Activated B cell treated with CpG ODN at 0.5 μM for 24 hours (primary cell): ENCODE measurements at regions not wholly inside any gene's neighbourhood (a gene's known extent, or its start where the extent isn't known, plus 50 kb on each side); places are given as distances from the start of the nearest gene placed in this dataset.

Source experiments
- ATAC-seq: fragments of 200-7000 bp; cut with Tn5 transposase; one replicate; pipeline ENCODE4 v1.10.0; 2021; ENCODE audit warnings: low read depth, mild to moderate bottlenecking, moderate library complexity
- CTCF ChIA-PET: fragments of 350-600 bp; sonication (Branson Sonifier 250); formaldehyde crosslinking; loops from one replicate; lab custom pipeline; 2021; ENCODE audit warnings: antibody characterized with exemption; lab: Charles Lee
- POLR2A ChIA-PET: fragments of 350-600 bp; sonication (Branson Sonifier 250); formaldehyde crosslinking; loops from one replicate; lab custom pipeline; 2021; ENCODE audit warnings: antibody characterized with exemption; lab: Charles Lee
- DNase-seq: peaks from one replicate; pipeline ENCODE4 v3.0.0; 2022
- H3K27ac Mint-ChIP-seq: one replicate; pipeline ENCODE4 v1.8.0; 2020; ENCODE audit warnings: mixed read lengths
- H3K27me3 Mint-ChIP-seq: one replicate; pipeline ENCODE4 v1.8.0; 2021; ENCODE audit warnings: mixed read lengths
- H3K36me3 Mint-ChIP-seq: one replicate; pipeline ENCODE4 v1.8.0; 2021; ENCODE audit warnings: low read depth, mixed read lengths
- H3K4me1 Mint-ChIP-seq: one replicate; pipeline ENCODE4 v1.8.0; 2021; ENCODE audit warnings: mixed read lengths
- H3K4me3 Mint-ChIP-seq: one replicate; pipeline ENCODE4 v1.8.0; 2020; ENCODE audit warnings: mild to moderate bottlenecking, mixed read lengths
- H3K9me3 Mint-ChIP-seq: one replicate; pipeline ENCODE4 v1.8.0; 2020; ENCODE audit warnings: mixed read lengths
- CTCF ChIP-seq: fragments of 200-600 bp; IDR thresholded peaks from one replicate; pipeline ENCODE4 v1.8.0; 2022; ENCODE audit warnings: antibody characterized with exemption, mild to moderate bottlenecking
- intact Hi-C: fragments of 100-400 bp; cut with micrococcal nuclease; formaldehyde crosslinking; loops from one replicate; pipeline ENCODE4 v1.15.1; 2024

- DNase-seq (no peak), ATAC-seq (no peak)
- no peak overlapping the region for H3K4me3 Mint-ChIP-seq
- ChIA-PET POLR2A (no interaction called here), CTCF (no interaction called here)
- intact Hi-C loops, result no loop called here
- no peaks in the 10 kb centered on the region for H3K9me3 Mint-ChIP-seq
- no peak overlapping the region for H3K27ac Mint-ChIP-seq
- H3K27me3 Mint-ChIP-seq, result peaks cover 34% of the 10 kb centered on the region
- H3K36me3 Mint-ChIP-seq, result no peaks in the 10 kb centered on the region
- no peak for TF ChIP-seq CTCF
- H3K4me1 Mint-ChIP-seq, result no peaks in the 10 kb centered on the region
These were observed 294.2 kb upstream of the SKOR2 start for GRCh38 chr18:47545613-47546012.

GRCh38 chr18:47543080-47543479, 291.6 kb upstream of the SKOR2 start:
- no peaks in the 10 kb centered on the region for H3K36me3 Mint-ChIP-seq
- POLR2A ChIA-PET, result no interaction called here
- H3K9me3 Mint-ChIP-seq, result peaks cover 3% of the 10 kb centered on the region

GRCh38 chr18:47542551-47542950, 291.1 kb upstream of the SKOR2 start:
- Mint-ChIP-seq H3K9me3 (peaks cover 3% of the 10 kb centered on the region), H3K27ac (no peak overlapping the region), H3K27me3 (peaks cover 34% of the 10 kb centered on the region), H3K4me1 (no peaks in the 10 kb centered on the region), H3K4me3 (no peak overlapping the region), H3K36me3 (no peaks in the 10 kb centered on the region)
- no peak for TF ChIP-seq CTCF
- CTCF ChIA-PET, result no interaction called here
- ATAC-seq (no peak), DNase-seq (no peak)
- intact Hi-C loops, result no loop called here
- POLR2A ChIA-PET, result no interaction called here

More at GRCh38 chr18:47543080-47543479, 291.6 kb upstream of the SKOR2 start:
- Mint-ChIP-seq H3K4me3 (no peak overlapping the region), H3K27me3 (peaks cover 38% of the 10 kb centered on the region), H3K27ac (no peak overlapping the region), H3K4me1 (no peaks in the 10 kb centered on the region)
- DNase-seq, result no peak
- intact Hi-C loops, result no loop called here
- no peak for ATAC-seq
- CTCF ChIA-PET, result no interaction called here
- no peak for TF ChIP-seq CTCF

GRCh38 chr18:47531717-47532116, 280.3 kb upstream of the SKOR2 start:
- TF ChIP-seq CTCF, result no peak
- H3K27ac Mint-ChIP-seq, result no peak overlapping the region
- POLR2A ChIA-PET, result no interaction called here
- CTCF ChIA-PET, result no interaction called here
- no peaks in the 10 kb centered on the region for H3K4me1 Mint-ChIP-seq
- intact Hi-C loops, result no loop called here
- ATAC-seq (no peak), DNase-seq (no peak)
- H3K4me3 Mint-ChIP-seq, result no peak overlapping the region
- no peaks in the 10 kb centered on the region for H3K9me3 Mint-ChIP-seq
- H3K36me3 Mint-ChIP-seq, result no peaks in the 10 kb centered on the region
- peaks cover 35% of the 10 kb centered on the region for H3K27me3 Mint-ChIP-seq

- TF ChIP-seq CTCF, result no peak
These were observed 279.2 kb upstream of the SKOR2 start for GRCh38 chr18:47530695-47531094.

More at GRCh38 chr18:47530695-47531094, 279.2 kb upstream of the SKOR2 start:
- no peak overlapping the region for H3K4me3 Mint-ChIP-seq
- H3K36me3 Mint-ChIP-seq, result no peaks in the 10 kb centered on the region
- no peaks in the 10 kb centered on the region for H3K9me3 Mint-ChIP-seq
- H3K4me1 Mint-ChIP-seq, result no peaks in the 10 kb centered on the region
- ATAC-seq (no peak), DNase-seq (no peak)
- H3K27ac Mint-ChIP-seq, result no peak overlapping the region
- peaks cover 35% of the 10 kb centered on the region for H3K27me3 Mint-ChIP-seq
- CTCF ChIA-PET, result no interaction called here
- intact Hi-C loops, result no loop called here
- POLR2A ChIA-PET, result no interaction called here
